GM23248 (cell line): ENCODE measurements at regions not wholly inside any gene's neighbourhood (a gene's known extent, or its start where the extent isn't known, plus 50 kb on each side); places are given as distances from the start of the nearest gene placed in this dataset.

ENCODE experiments used
- EZH2 ChIP-seq: fragments of 200-600 bp; sonication (generic); IDR thresholded peaks from 2 replicates; pipeline ENCODE4 v1.6.1; 2018; ENCODE audit warnings: antibody characterized with exemption, mild to moderate bottlenecking; ENCODE audit not compliant: insufficient read depth, poor library complexity, severe bottlenecking
- EZH2phosphoT487 ChIP-seq: fragments of 200-600 bp; sonication (generic); IDR thresholded peaks from 2 replicates; pipeline ENCODE4 v1.6.1; 2018; ENCODE audit warnings: antibody characterized with exemption, moderate library complexity, mild to moderate bottlenecking, low read depth; ENCODE audit not compliant: insufficient read depth

DNA sequence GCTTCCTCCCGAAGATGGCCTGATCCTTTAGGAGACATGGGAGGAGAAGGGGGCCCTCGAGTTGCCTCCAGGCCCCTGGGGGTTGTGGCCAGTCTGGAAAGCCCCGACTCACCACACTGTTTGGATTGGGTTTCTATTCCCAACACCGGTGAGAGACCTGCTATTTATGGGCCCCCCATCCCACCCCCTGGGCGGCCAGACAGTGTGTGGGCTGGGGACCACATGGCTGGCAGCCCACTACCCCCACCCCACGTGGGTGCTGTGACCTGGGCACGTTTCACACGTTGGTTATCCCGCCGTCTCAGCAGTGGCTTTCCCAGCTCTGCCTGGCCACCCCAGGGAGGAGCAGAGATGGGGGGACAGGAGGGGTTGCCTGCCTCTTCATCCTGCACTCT lies 116.1 kb downstream of the VEGFA start:
- TF ChIP-seq EZH2 = no peak
- TF ChIP-seq EZH2phosphoT487 = no peak
